ENCODE measurements at regions not wholly inside any gene's neighbourhood (a gene's known extent, or its start where the extent isn't known, plus 50 kb on each side); places are given as distances from the start of the nearest gene placed in this dataset.

GRCh38 chr22:48752451-48753380 lies 1075.0 kb downstream of the BRD1 start:
- TF ChIP-seq CTCF (conservative IDR thresholded peaks at IDR 0.05; ENCODE audit: low read length) (no peak), EZH2phosphoT487 (IDR thresholded peaks at IDR 0.05; ENCODE audit: borderline replicate concordance) (no peak)
